IMR-90 (cell line): ENCODE measurements at regions not wholly inside any gene's neighbourhood (a gene's known extent, or its start where the extent isn't known, plus 50 kb on each side); places are given as distances from the start of the nearest gene placed in this dataset.

Source experiments
- ATAC-seq: fragments of 200-7000 bp; cut with Tn5 transposase; 2 replicates; pipeline ENCODE4 v1.9.1; 2020; ENCODE audit warnings: low read depth, mild to moderate bottlenecking, moderate library complexity
- BruUV-seq: library from RNA; stranded (reverse); fragments of 400-500 nt; replicated peaks from 2 replicates; lab custom pipeline; 2021; lab: Mats Ljungman, UMichigan
- CTCF ChIA-PET: fragments of 300-600 bp; formaldehyde crosslinking; extraction: SDS; loops from one replicate; lab custom pipeline; 2021; ENCODE audit warnings: antibody characterized with exemption; lab: Yijun Ruan, JAX
- POLR2A ChIA-PET: fragments of 300-600 bp; sonication (Branson Sonifier 250); formaldehyde crosslinking; loops from one replicate; lab custom pipeline; 2022; ENCODE audit warnings: antibody characterized with exemption; ENCODE audit not compliant: unreplicated experiment; lab: Charles Lee
- DNase-seq: peaks from one replicate; pipeline ENCODE4 v3.0.0; 2013
- H2AFZ ChIP-seq: replicated peaks from 2 replicates; pipeline ENCODE3; 2013; ENCODE audit warnings: low read length, mild to moderate bottlenecking; ENCODE audit not compliant: poor library complexity
- H2AK5ac ChIP-seq: 2 replicates; pipeline ENCODE4 v1.6.1; 2013; ENCODE audit warnings: low read depth, low read length, inconsistent platforms
- H2AK9ac ChIP-seq: replicated peaks from 2 replicates; pipeline ENCODE3; 2013; ENCODE audit warnings: mild to moderate bottlenecking, low read depth, low read length, moderate library complexity; ENCODE audit not compliant: poor library complexity
- H2BK120ac ChIP-seq: 2 replicates; pipeline ENCODE4 v1.6.1; 2013; ENCODE audit warnings: low read depth, low read length, inconsistent platforms
- H2BK15ac ChIP-seq: 3 replicates; pipeline ENCODE4 v1.6.1; 2013; ENCODE audit warnings: low read depth, low read length, inconsistent platforms
- H2BK20ac ChIP-seq: 2 replicates; pipeline ENCODE4 v1.6.1; 2013; ENCODE audit warnings: low read depth, mild to moderate bottlenecking, inconsistent platforms, low read length, moderate library complexity
- H2BK5ac ChIP-seq: 2 replicates; pipeline ENCODE4 v1.6.1; 2013; ENCODE audit warnings: mild to moderate bottlenecking, low read depth, low read length, inconsistent platforms; ENCODE audit not compliant: poor library complexity, severe bottlenecking
- H3K14ac ChIP-seq: replicated peaks from 2 replicates; pipeline ENCODE4 v1.6.1; 2013; ENCODE audit warnings: low read depth, low read length, inconsistent platforms
- H3K18ac ChIP-seq: 2 replicates; pipeline ENCODE4 v1.6.1; 2013; ENCODE audit warnings: low read depth, low read length, control low read depth
- H3K23ac ChIP-seq: 2 replicates; pipeline ENCODE4 v1.6.1; 2013; ENCODE audit warnings: low read depth, low read length, inconsistent platforms
- H3K27ac ChIP-seq: 2 replicates; pipeline ENCODE4 v1.5.1; 2013; ENCODE audit warnings: mild to moderate bottlenecking, control low read depth, low read length; ENCODE audit not compliant: insufficient read depth
- H3K27me3 ChIP-seq: 2 replicates; pipeline ENCODE4 v1.6.1; 2013; ENCODE audit warnings: low read length; ENCODE audit not compliant: control insufficient read depth, insufficient read depth
- H3K36me3 ChIP-seq: 2 replicates; pipeline ENCODE4 v1.6.1; 2013; ENCODE audit warnings: low read length, mixed read lengths; ENCODE audit not compliant: control insufficient read depth, insufficient read depth
- H3K4ac ChIP-seq: 2 replicates; pipeline ENCODE4 v1.6.1; 2013; ENCODE audit warnings: low read depth, low read length, inconsistent platforms
- H3K4me1 ChIP-seq: 2 replicates; pipeline ENCODE4 v1.6.1; 2013; ENCODE audit warnings: low read length, mixed read lengths; ENCODE audit not compliant: control insufficient read depth, insufficient read depth
- H3K4me2 ChIP-seq: 2 replicates; pipeline ENCODE4 v1.6.1; 2013; ENCODE audit warnings: low read depth, mild to moderate bottlenecking, control low read depth, low read length, moderate library complexity
- H3K4me3 ChIP-seq: 2 replicates; pipeline ENCODE4 v1.5.1; 2013; ENCODE audit warnings: low read depth, mild to moderate bottlenecking, control low read depth, low read length, moderate library complexity; ENCODE audit not compliant: insufficient read depth
- H3K56ac ChIP-seq: 2 replicates; pipeline ENCODE4 v1.6.1; 2013; ENCODE audit warnings: low read length, inconsistent platforms; ENCODE audit not compliant: insufficient read depth; ENCODE audit errors: extremely low read depth
- H3K79me1 ChIP-seq, 2 experiments: 2 replicates each; pipeline ENCODE4 v1.6.1; 2013; ENCODE audit warnings: low read length in 2 of 2, inconsistent platforms in 1 of 2, low read depth in 1 of 2
- H3K9ac ChIP-seq: 2 replicates; pipeline ENCODE4 v1.6.1; 2013; ENCODE audit warnings: low read depth, low read length, control low read depth
- H3K9me1 ChIP-seq: 2 replicates; pipeline ENCODE4 v1.6.1; 2013; ENCODE audit warnings: low read length, inconsistent platforms; ENCODE audit not compliant: insufficient read depth
- H3K9me3 ChIP-seq: 2 replicates; pipeline ENCODE4 v1.6.1; 2013; ENCODE audit warnings: low read length; ENCODE audit not compliant: control insufficient read depth, insufficient read depth
- H4K20me1 ChIP-seq: 2 replicates; pipeline ENCODE4 v1.6.1; 2013; ENCODE audit warnings: low read length, inconsistent platforms; ENCODE audit not compliant: insufficient read depth
- H4K5ac ChIP-seq: 2 replicates; pipeline ENCODE4 v1.6.1; 2013; ENCODE audit warnings: mild to moderate bottlenecking, low read depth, low read length, control low read depth
- H4K8ac ChIP-seq, 2 experiments: 2 replicates each; pipeline ENCODE4 v1.6.1; 2013; ENCODE audit warnings: low read depth in 2 of 2, low read length in 2 of 2, control low read depth in 1 of 2, inconsistent platforms in 1 of 2
- H4K91ac ChIP-seq: 2 replicates; pipeline ENCODE4 v1.6.1; 2013; ENCODE audit warnings: low read depth, low read length, inconsistent platforms; ENCODE audit not compliant: insufficient read depth
- CTCF ChIP-seq: conservative IDR thresholded peaks from 2 replicates; pipeline ENCODE4 v1.5.1; 2012; ENCODE audit warnings: mild to moderate bottlenecking, low read depth, low read length, improper control_type of control experiment
- MAFK ChIP-seq: IDR thresholded peaks from 2 replicates; pipeline ENCODE4 v1.6.1; 2012; ENCODE audit warnings: low read depth, low read length, improper control_type of control experiment
- WGBS, 2 experiments: methylation state at CpG; one replicate each; pipeline versions ENCODE4 v1.1.5 to v1.1.7; 2013; ENCODE audit warnings: missing lambda C conversion rate in 2 of 2; ENCODE audit not compliant: insufficient read length in 1 of 2; ENCODE audit errors: extremely low coverage in 2 of 2; 5-methylcytosine and 5-hydroxymethylcytosine counted together
- dilution Hi-C: fragments of 300-500 bp; cut with HindIII; formaldehyde crosslinking; loops from one replicate; pipeline ENCODE4 v1.14.3; 2018; ENCODE audit warnings: low sequenced_read_pairs; ENCODE audit not compliant: unreplicated experiment
- in situ Hi-C: fragments of 300-500 bp; cut with MboI; formaldehyde crosslinking; loops from 3 replicates; pipeline ENCODE4 v1.14.3; 2019; ENCODE audit warnings: low sequenced_read_pairs, inconsistent platforms, mixed read lengths
- intact Hi-C: fragments of 100-400 bp; cut with micrococcal nuclease; formaldehyde crosslinking; loops from 2 replicates; pipeline ENCODE4 v1.10.0; 2022

- intact Hi-C loops = no loop called here
- Histone ChIP-seq H4K20me1 (no peaks in the 10 kb centered on the region), H3K9me3 (no peaks in the 10 kb centered on the region), H3K23ac (no peak overlapping the region), H2AFZ (no peak overlapping the region), H3K4me1 (no peaks in the 10 kb centered on the region), H4K5ac (no peak overlapping the region), H2BK20ac (no peak overlapping the region), H3K79me1 (no peaks in the 10 kb centered on the region), H3K4me3 (no peak overlapping the region), H3K14ac (no peak overlapping the region), H3K4me2 (no peak overlapping the region), H3K4ac (no peak overlapping the region), H2AK9ac (no peak overlapping the region), H4K8ac (no peak overlapping the region), H3K18ac (no peak overlapping the region), H2BK5ac (no peak overlapping the region), H4K91ac (no peak overlapping the region), H3K9ac (no peak overlapping the region), H3K27me3 (no peaks in the 10 kb centered on the region), H3K27ac (no peak overlapping the region), H3K9me1 (no peaks in the 10 kb centered on the region), H3K56ac (no peak overlapping the region), H2BK15ac (no peak overlapping the region), H3K36me3 (no peaks in the 10 kb centered on the region; the same call in 1 of the 2 replicates), H2BK120ac (no peak overlapping the region), H2AK5ac (no peak overlapping the region)
- ATAC-seq (no peak), DNase-seq (no peak)
- dilution Hi-C loops = no loop called here
- in situ Hi-C loops = no loop called here
- BruUV-seq = no TSS peak
- ChIA-PET POLR2A (no interaction called here), CTCF (no interaction called here)
- TF ChIP-seq MAFK = peak; percentile 98
- TF ChIP-seq CTCF = no peak
- no CpG with 5 or more reads among the region's 1 CpG for WGBS, 2 experiments
Measured at GRCh38 chr4:30817447-30817846, 97.3 kb downstream of the PCDH7 start.
